Mucosa of rectum (tissue), 2 donors: ENCODE measurements at regions not wholly inside any gene's neighbourhood (a gene's known extent, or its start where the extent isn't known, plus 50 kb on each side); places are given as distances from the start of the nearest gene placed in this dataset.

Source experiments
- H3K27ac ChIP-seq, 2 donors: one replicate each; pipeline ENCODE4 v1.7.0; 2013; ENCODE audit warnings: inconsistent platforms in 2 of 2, low read depth in 2 of 2, low read length in 2 of 2
- H3K27me3 ChIP-seq, 2 donors: one replicate each; pipeline ENCODE4 v1.7.0; 2013; ENCODE audit warnings: low read length in 2 of 2; ENCODE audit not compliant: control insufficient read depth in 2 of 2, insufficient read depth in 2 of 2
- H3K36me3 ChIP-seq, 2 donors: one replicate each; pipeline ENCODE4 v1.7.0; 2013; ENCODE audit warnings: low read length in 2 of 2; ENCODE audit not compliant: control insufficient read depth in 2 of 2, insufficient read depth in 2 of 2
- H3K4me1 ChIP-seq, 2 donors: one replicate each; pipeline ENCODE4 v1.7.0; 2013; ENCODE audit warnings: low read length in 2 of 2, mild to moderate bottlenecking in 1 of 2; ENCODE audit not compliant: control insufficient read depth in 2 of 2, insufficient read depth in 2 of 2
- H3K4me3 ChIP-seq, 2 donors: one replicate each; pipeline ENCODE4 v1.7.0; 2013; ENCODE audit warnings: low read length in 2 of 2
- H3K9ac ChIP-seq, 2 donors: one replicate each; pipeline ENCODE4 v1.7.0; 2013; ENCODE audit warnings: low read length in 2 of 2, low read depth in 1 of 2, mild to moderate bottlenecking in 1 of 2
- H3K9me3 ChIP-seq, 2 donors: one replicate each; pipeline ENCODE4 v1.7.0; 2013; ENCODE audit warnings: low read length in 2 of 2; ENCODE audit not compliant: control insufficient read depth in 2 of 2
- donor health status: healthy.
- donor health status: Normal muscosa, but diverticular disease.

DNA sequence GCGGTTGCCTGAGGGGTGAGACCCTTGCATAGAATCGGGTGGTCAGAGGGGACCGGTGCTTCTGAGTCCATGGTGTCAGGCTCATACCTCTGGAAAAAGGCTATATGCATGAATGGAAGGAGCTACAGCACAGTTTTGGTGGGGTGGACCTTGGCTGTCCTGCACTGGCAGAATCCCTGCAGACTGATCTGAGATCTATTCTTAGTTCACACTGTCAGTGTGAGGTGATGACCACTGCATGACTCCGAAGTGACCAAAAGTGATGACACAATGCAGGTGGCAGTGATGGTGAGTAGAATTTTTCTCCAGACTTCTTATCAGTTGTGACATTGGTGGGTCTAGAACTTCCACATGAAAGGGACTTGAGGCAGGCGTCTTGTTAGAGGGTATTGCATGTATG, 105.2 kb upstream of the SLC28A3 start:
- H3K4me3 ChIP-seq = no peak overlapping the region
- no peaks in the 10 kb centered on the region for H3K36me3 ChIP-seq
- H3K27ac ChIP-seq = no peak overlapping the region
- H3K4me1 ChIP-seq = no peaks in the 10 kb centered on the region
- H3K9me3 ChIP-seq = no peaks in the 10 kb centered on the region
- no peaks in the 10 kb centered on the region for H3K27me3 ChIP-seq
- H3K9ac ChIP-seq = no peak overlapping the region

DNA sequence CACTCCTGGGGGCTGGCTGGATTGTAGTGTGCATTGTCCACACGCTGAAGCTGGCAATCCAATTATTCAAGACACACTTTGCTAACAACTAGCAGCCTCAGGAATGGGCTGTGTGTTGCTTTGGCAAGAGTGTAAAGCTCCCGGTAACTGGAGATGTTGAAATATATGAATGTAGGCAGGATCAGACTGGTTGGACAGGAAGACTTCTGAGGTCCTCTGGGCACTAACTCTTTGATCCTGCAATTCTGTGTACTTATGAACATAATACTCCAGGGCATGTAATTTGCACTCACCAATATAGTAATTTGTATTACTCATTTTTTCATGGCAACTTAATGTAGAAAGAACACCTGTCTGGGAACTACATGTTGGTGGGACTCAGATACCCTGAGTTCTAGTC, 106.7 kb upstream of the SLC28A3 start:
- Histone ChIP-seq H3K27me3 (no peaks in the 10 kb centered on the region), H3K9ac (no peak overlapping the region), H3K4me3 (no peak overlapping the region), H3K9me3 (no peaks in the 10 kb centered on the region), H3K4me1 (no peaks in the 10 kb centered on the region), H3K27ac (no peak overlapping the region), H3K36me3 (no peaks in the 10 kb centered on the region)

GRCh38 chr9:84450029-84450428, 109.5 kb upstream of the SLC28A3 start:
- H3K4me3 ChIP-seq = no peak overlapping the region
- no peaks in the 10 kb centered on the region for H3K9me3 ChIP-seq
- H3K9ac ChIP-seq = no peak overlapping the region
- no peak overlapping the region for H3K27ac ChIP-seq
- H3K36me3 ChIP-seq = no peaks in the 10 kb centered on the region
- no peaks in the 10 kb centered on the region for H3K27me3 ChIP-seq
- H3K4me1 ChIP-seq = no peaks in the 10 kb centered on the region

GRCh38 chr9:84456527-84456926, 116.0 kb upstream of the SLC28A3 start:
- no peaks in the 10 kb centered on the region for H3K36me3 ChIP-seq
- no peak overlapping the region for H3K27ac ChIP-seq
- no peaks in the 10 kb centered on the region for H3K4me1 ChIP-seq
- no peak overlapping the region for H3K9ac ChIP-seq
- no peak overlapping the region for H3K4me3 ChIP-seq
- H3K27me3 ChIP-seq = no peaks in the 10 kb centered on the region
- no peaks in the 10 kb centered on the region for H3K9me3 ChIP-seq

DNA sequence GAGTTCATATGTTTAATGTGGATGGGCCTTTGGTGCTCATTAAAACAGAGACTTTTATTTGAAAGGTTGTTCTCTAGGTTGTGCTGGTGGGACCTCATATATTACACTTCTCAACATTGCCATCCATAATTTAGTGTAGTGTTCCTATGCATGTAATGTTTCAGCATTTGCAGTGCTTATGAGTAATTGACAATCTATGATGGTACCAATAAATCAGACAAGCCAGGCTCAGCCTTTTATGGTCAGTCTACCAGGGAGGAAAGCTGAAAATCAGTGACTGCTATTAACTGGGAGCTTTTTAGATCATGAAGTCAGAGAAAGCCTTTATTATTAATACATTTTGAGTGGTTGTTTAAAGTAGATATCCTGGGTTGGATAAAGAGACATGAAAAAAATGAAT, 120.1 kb upstream of the SLC28A3 start:
- Histone ChIP-seq H3K4me1 (no peaks in the 10 kb centered on the region), H3K36me3 (no peaks in the 10 kb centered on the region), H3K27ac (no peak overlapping the region), H3K9ac (no peak overlapping the region), H3K9me3 (no peaks in the 10 kb centered on the region), H3K4me3 (no peak overlapping the region), H3K27me3 (no peaks in the 10 kb centered on the region)

- no peaks in the 10 kb centered on the region for H3K36me3 ChIP-seq
- H3K4me3 ChIP-seq = no peak overlapping the region
- no peaks in the 10 kb centered on the region for H3K4me1 ChIP-seq
Observed at GRCh38 chr9:84463272-84463671, 122.7 kb upstream of the SLC28A3 start.

GRCh38 chr9:84466580-84467285, 126.2 kb upstream of the SLC28A3 start:
- no peak overlapping the region for H3K9ac ChIP-seq
- no peaks in the 10 kb centered on the region for H3K36me3 ChIP-seq
- H3K27me3 ChIP-seq = no peaks in the 10 kb centered on the region
- no peak overlapping the region for H3K4me3 ChIP-seq
- H3K9me3 ChIP-seq = no peaks in the 10 kb centered on the region
- H3K27ac ChIP-seq = no peak overlapping the region
- H3K4me1 ChIP-seq = no peaks in the 10 kb centered on the region

More at GRCh38 chr9:84463272-84463671, 122.7 kb upstream of the SLC28A3 start:
- Histone ChIP-seq H3K27ac (no peak overlapping the region), H3K9ac (no peak overlapping the region), H3K27me3 (no peaks in the 10 kb centered on the region), H3K9me3 (no peaks in the 10 kb centered on the region)

- Histone ChIP-seq H3K36me3 (no peaks in the 10 kb centered on the region), H3K9me3 (no peaks in the 10 kb centered on the region), H3K9ac (no peak overlapping the region), H3K27ac (no peak overlapping the region), H3K4me1 (no peaks in the 10 kb centered on the region), H3K27me3 (no peaks in the 10 kb centered on the region), H3K4me3 (no peak overlapping the region)
Observed at GRCh38 chr9:84471816-84472215, 131.3 kb upstream of the SLC28A3 start.

- no peak overlapping the region for H3K27ac ChIP-seq
- H3K9me3 ChIP-seq = no peaks in the 10 kb centered on the region
- no peak overlapping the region for H3K9ac ChIP-seq
- H3K27me3 ChIP-seq = no peaks in the 10 kb centered on the region
- H3K4me3 ChIP-seq = no peak overlapping the region
- no peaks in the 10 kb centered on the region for H3K36me3 ChIP-seq
- H3K4me1 ChIP-seq = no peaks in the 10 kb centered on the region
Observed at GRCh38 chr9:84478996-84479395, 138.4 kb upstream of the SLC28A3 start.

GRCh38 chr9:84480071-84480470, 139.5 kb upstream of the SLC28A3 start:
- Histone ChIP-seq H3K27ac (no peak overlapping the region), H3K36me3 (no peaks in the 10 kb centered on the region), H3K9ac (no peak overlapping the region), H3K9me3 (no peaks in the 10 kb centered on the region), H3K27me3 (no peaks in the 10 kb centered on the region), H3K4me3 (no peak overlapping the region), H3K4me1 (no peaks in the 10 kb centered on the region)

DNA sequence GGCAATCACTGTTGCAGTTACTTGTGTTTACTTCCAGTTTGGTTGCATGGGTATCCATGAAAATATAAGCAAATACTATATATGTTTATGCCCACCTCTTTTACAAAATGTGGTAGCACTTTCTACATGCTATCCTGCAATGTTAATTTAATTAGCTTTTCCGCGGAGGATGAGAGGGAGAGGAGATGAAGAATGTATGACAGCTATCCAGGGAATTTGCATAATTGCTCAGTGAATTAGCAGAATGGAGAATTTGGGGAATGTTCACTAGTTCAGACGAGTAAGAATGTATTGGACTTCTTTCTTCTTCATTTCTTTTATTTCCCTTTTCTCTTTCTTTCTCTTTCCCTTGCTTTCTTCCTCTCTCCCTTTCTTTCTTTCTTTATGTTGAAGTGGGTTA, 140.7 kb upstream of the SLC28A3 start:
- Histone ChIP-seq H3K9me3 (no peaks in the 10 kb centered on the region), H3K27me3 (no peaks in the 10 kb centered on the region), H3K9ac (no peak overlapping the region), H3K4me1 (no peaks in the 10 kb centered on the region), H3K4me3 (no peak overlapping the region), H3K36me3 (no peaks in the 10 kb centered on the region), H3K27ac (no peak overlapping the region)
